GM21717 (cell line): ENCODE measurements at regions not wholly inside any gene's neighbourhood (a gene's known extent, or its start where the extent isn't known, plus 50 kb on each side); places are given as distances from the start of the nearest gene placed in this dataset.
"Not testable (repeated sequence)": the region's sequence is repeated elsewhere in the genome, so short reads cannot be mapped to it uniquely, and the experiment has no call there.

ENCODE experiments used
- ATAC-seq: cut with Tn5 transposase; IDR thresholded peaks from one replicate; pipeline ENCODE4 v1.9.1; 2021; ENCODE audit warnings: mild to moderate bottlenecking, moderate library complexity; ENCODE audit not compliant: unreplicated experiment

GRCh38 chr4:26017961-26018700 is 104.1 kb downstream of the SMIM20 start:
- ATAC-seq: not testable (repeated sequence)

GRCh38 chr4:26020083-26020668 is 106.2 kb downstream of the SMIM20 start:
- no peak for ATAC-seq

- ATAC-seq: no peak
These were observed 106.9 kb downstream of the SMIM20 start for GRCh38 chr4:26020881-26021280.

- no peak for ATAC-seq
These were observed 107.7 kb downstream of the SMIM20 start for GRCh38 chr4:26021417-26022345.

DNA sequence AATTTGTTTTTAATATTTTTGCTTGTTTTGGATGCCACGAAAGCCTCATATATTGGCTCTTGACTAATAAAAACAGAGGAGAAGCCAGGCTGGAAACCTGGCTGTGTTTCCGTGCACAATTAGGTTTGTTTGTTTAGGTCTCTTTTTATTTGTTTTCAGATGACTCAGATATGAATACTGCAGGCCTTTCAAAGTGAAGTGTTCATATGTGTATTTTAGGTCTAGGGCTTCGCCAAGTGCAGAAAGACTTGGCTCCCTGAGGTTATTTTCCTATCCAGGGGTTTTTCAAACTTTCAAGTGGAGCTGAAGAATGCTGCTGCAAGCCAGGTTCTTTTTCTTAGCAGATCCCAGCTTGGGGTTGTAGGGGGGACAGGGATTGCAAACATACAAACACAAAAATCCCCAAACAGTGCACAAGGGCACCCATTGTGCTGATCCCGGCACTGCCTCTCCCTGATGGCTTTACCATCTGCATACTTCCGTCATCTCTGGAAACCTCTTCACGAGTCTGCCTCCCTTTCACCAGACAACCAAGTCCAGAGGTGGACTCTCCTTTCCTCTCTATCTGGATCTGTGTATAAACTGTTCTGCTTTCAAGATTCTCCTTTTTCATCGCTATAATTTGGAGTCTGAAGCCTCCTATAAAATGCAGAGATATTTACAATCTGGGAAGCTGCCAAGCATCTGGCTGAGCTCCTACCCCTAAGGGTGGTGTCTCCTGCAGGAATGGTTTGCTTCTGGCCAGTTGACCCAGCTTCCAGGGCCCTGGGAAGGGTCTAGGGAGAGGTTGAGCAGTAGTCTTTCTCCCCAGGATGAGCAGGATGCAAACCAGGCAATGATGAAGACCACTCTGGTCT is 108.6 kb downstream of the SMIM20 start:
- no peak for ATAC-seq

DNA sequence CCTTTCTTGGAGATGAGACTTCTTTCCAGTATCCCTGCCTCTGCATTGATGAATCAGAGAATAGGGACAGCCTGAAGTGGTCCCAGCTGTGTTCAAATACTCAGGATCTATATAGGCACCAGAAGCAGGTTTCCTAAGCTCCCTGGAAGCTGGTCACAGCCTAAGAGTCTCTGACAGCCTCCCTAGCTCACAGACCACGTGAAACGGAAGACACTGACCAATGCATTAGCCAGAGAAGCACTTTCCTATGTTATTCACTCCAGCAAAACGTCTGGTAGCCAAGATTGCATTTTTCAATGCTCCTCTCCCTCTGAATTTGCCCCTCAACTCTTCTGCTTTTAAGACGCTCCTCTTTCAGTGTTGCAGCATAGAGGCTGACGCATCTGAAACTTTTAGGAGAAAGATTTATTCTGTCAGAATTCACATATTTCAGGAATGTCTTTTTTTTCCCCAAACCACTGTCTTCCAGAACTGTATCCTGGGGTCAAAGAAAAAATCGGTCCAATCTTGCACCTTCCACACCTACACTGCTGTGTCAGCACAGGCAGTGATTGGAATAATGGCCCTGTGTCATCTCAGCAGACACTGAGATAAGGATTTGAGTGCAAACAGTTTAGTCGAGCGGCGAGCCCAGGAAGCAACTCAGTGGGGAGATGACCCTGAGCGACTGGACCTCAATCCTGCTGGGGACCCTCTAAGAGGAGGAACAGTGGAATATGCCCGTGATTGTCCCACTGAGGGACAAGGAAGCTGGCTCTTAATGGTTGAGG is 109.4 kb downstream of the SMIM20 start:
- no peak for ATAC-seq

DNA sequence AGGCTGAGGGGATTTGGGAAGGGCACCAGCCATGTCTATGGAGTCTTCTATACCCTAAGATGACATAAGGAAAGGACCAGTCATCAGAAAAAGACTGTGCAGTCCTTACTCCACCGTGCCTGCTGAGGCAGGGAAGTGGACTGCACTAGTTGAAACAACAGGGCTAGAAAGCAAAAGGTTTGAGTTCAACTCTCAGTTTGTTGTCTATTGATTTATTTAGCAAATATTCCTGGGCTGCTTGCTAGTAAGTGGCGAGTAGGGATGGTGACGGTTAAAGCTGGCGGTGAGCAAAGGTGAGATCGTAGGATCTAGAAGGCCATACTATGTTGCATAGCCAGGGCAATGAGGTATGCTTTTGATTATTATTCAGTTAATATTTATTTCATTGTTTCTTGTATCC is 110.1 kb downstream of the SMIM20 start:
- no peak for ATAC-seq

DNA sequence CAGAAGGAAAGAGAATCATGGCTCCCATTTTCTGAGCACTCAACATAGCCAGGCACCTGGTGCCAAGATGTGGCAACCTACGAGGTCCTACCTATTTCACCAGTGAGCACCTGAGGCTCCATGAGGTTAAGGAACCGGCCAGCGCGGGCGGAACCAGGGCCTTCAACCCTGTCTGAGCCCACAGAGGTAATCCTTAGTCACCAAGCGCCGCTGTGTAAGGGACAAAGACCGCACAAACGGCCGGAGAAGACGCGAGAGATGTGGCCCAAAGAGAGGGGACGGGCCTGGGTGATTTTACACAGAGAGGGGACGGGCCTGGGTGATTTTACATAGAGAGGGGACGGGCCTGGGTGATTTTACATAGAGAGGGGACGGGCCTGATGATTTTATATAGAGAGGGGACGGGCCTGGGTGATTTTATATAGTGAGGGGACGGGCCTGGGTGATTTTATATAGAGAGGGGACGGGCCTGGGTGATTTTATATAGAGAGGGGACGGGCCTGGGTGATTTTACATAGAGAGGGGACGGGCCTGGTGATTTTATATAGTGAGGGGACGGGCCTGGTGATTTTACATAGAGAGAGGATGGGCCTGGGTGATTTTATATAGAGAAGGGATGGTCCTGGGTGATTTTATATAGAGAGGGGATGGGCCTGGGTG is 114.2 kb downstream of the SMIM20 start:
- ATAC-seq: no peak

DNA sequence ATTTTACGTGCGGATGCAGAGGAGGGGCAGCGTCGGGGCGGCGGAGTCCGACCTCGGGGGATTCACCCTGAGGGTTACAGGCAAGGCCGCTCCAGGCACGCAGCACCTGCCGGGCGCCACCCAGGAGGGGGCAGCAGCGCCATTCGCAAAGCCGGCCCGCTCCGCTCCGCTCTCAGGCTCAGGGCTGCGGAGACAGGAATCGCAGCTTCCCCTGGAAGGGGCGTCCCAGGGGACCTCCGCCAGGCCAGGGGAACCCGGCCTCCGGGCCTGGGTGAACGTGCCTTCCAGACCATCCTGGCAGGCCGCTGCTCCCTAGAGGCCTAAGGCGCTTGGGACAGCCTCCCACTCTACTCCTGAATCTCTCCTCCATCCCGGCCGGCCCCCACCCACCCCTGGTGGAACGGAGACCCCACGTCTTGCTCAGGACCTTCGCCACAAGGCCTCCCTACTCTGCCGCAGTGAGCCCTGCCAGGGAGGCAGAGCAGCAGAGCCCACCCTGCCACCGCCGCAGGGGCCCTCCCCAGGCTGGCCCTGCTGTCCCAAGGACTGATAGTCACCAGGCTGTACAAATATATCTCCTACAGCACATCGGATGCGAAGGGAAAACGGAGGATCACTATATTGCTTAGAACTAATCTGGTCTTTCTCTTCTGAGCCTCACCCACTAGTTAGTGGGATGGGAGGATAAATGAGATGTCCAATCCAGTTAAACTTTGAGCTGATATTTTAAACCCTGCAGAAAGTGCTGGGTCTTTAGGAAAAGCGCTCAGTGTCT is 115.0 kb downstream of the SMIM20 start:
- ATAC-seq: peak; percentile 81

DNA sequence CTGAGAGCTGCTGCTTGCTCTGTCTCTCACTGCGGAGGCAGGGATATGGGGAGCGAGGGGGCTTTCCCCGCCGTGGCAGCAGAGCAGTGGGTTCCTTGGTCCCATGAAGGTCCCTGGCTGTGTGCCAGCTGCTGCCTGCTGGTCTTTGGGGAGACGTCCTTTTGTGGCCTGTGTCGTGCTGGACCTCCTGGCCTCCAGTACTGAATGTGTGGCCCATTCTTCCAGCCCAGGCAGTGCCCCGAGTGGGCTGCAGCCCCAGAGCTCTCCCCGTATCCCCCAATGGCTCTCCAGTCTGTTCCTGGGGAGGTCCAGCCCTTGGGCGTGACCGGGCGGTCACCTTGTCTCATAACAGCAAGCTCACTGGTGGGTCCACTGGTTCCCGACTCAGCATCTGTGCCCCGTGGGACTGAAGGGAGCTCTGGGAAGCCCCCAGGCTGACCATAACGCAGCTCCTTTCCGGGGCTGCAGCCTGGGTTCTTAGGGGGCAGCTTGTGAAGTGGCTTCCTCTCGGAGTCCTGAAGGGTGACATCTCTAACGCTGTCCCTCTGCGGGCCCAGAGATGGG is 115.6 kb downstream of the SMIM20 start:
- no peak for ATAC-seq

DNA sequence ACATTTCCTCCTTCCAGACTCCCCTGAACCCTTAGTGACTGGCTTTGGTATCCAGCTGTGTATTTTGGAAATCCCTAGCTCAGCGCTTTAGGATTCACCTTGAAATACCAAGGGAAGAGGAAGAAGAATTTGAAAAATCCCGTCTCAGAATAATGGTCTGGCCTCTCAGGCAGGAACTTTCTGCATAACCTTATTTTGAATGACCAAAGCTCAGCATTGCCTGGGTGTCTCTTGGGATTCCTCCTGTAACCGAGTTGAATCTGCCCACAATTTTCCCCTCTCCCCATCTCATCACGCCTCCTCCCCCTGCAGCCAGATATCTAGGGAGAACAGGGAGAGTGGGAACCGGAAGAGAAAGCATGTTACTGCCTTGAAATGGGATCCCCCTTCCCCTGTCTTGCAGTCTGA is 116.2 kb downstream of the SMIM20 start:
- no peak for ATAC-seq

GRCh38 chr4:26030780-26031179 is 116.8 kb downstream of the SMIM20 start:
- ATAC-seq: no peak

GRCh38 chr4:26031704-26032103 is 117.7 kb downstream of the SMIM20 start:
- no peak for ATAC-seq

GRCh38 chr4:26032142-26032541 is 118.1 kb downstream of the SMIM20 start:
- no peak for ATAC-seq

GRCh38 chr4:26032630-26033317 is 118.8 kb downstream of the SMIM20 start:
- ATAC-seq: no peak

DNA sequence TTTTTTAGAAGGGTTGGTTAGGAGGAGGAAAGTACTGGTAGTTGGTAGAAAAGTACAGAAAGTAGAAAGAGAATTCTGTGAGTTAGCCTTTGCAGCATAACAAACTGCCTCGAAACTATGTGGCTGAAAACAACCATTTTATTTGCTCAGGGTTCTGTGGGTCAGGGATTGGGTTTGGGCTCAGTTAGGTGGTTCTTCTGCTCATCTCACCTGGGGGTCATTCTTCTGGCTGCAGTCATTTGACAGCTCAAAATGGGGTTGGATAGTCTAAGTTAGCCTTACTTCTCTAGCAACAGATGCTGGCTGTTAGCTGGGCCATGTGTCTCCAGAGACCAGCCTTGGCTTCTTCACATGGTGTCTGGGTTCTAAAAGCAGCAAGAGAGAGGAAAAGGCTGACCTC is 119.4 kb downstream of the SMIM20 start:
- no peak for ATAC-seq

- no peak for ATAC-seq
These were observed 120.8 kb downstream of the SMIM20 start for GRCh38 chr4:26034849-26035248.

DNA sequence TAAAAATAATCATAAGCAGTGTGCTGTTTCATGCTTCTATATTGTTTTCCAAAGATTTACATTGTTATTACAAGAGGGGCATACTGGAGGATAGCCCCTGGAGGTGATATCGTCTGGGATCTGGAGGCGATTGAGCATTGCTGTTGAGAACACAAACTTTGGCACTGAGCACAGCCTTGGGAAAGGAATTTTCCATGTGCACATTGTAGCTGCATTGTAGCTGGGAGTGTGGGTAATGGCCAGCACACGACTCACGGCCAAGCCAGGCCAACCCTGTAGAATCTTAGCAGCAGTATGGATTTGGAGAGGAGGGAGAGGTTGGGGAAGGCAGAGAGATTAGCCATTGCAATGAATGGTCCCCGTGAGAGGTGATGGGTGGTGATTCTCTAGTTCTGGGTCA is 121.9 kb downstream of the SMIM20 start:
- ATAC-seq: no peak
